ENCODE measurements at regions not wholly inside any gene's neighbourhood (a gene's known extent, or its start where the extent isn't known, plus 50 kb on each side); places are given as distances from the start of the nearest gene placed in this dataset.

DNA sequence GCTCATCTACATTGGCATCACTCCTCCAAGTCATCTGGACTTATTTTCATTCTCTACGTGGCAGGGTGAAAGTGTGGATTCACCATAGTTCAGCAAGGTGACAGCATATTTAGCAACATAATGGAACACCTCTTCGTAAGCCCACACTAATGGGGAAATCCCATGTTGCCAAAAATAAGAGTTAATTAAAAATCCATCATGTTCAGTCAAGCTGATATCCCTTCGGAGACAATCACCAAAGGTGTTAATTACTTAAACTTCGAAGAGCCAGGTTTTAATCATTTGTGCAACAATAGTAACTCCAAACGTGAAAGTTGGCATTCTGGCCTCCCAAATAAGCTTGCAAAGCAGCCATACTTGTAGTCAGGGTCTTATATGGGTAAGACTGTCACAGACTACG, 242.9 kb downstream of the NSG2 start:
- no peaks in the 10 kb centered on the region for H3K9me3 ChIP-seq (ENCODE audit: low read depth)
- H3K4me3 ChIP-seq: no peak overlapping the region
- no peaks in the 10 kb centered on the region for H3K36me3 ChIP-seq (replicated peaks; ENCODE audit: insufficient read depth, low read depth)
- H3K27ac ChIP-seq: no peak overlapping the region
- H3K9me2 ChIP-seq (replicated peaks; ENCODE audit: insufficient read depth): no peaks in the 10 kb centered on the region
- WGBS (ENCODE audit: low lambda C conversion rate, missing lambda C conversion rate): 80% methylated on average over 6 of the region's 6 CpGs
- no peaks in the 10 kb centered on the region for H3K79me2 ChIP-seq
- DNase-seq (ENCODE audit: low spot score): no peak
- no peaks in the 10 kb centered on the region for H4K20me1 ChIP-seq (ENCODE audit: insufficient read depth, poor library complexity, severe bottlenecking)
- no peak overlapping the region for H2AFZ ChIP-seq
- no peak for TF ChIP-seq EZH2 (IDR thresholded peaks at IDR 0.05; ENCODE audit: borderline replicate concordance)
- H3K27me3 ChIP-seq: no peaks in the 10 kb centered on the region
- H3K4me1 ChIP-seq (ENCODE audit: insufficient read depth): no peaks in the 10 kb centered on the region
- H3K4me2 ChIP-seq: no peak overlapping the region

GRCh38 chr5:174291162-174291561, 245.7 kb downstream of the NSG2 start:
- Histone ChIP-seq H3K4me2 (no peak overlapping the region), H3K36me3 (replicated peaks; ENCODE audit: insufficient read depth, low read depth) (no peaks in the 10 kb centered on the region), H2AFZ (no peak overlapping the region), H3K4me1 (ENCODE audit: insufficient read depth) (no peaks in the 10 kb centered on the region), H4K20me1 (ENCODE audit: insufficient read depth, poor library complexity, severe bottlenecking) (no peaks in the 10 kb centered on the region), H3K27me3 (no peaks in the 10 kb centered on the region), H3K4me3 (no peak overlapping the region), H3K27ac (no peak overlapping the region), H3K9me2 (replicated peaks; ENCODE audit: insufficient read depth) (no peaks in the 10 kb centered on the region), H3K9me3 (ENCODE audit: low read depth) (no peaks in the 10 kb centered on the region), H3K79me2 (no peaks in the 10 kb centered on the region)
- no peak for DNase-seq (ENCODE audit: low spot score)
- WGBS (ENCODE audit: low lambda C conversion rate, missing lambda C conversion rate): 80% methylated on average over 3 of the region's 3 CpGs
- TF ChIP-seq EZH2phosphoT487 (IDR thresholded peaks at IDR 0.05; ENCODE audit: low read depth, severe bottlenecking, unreplicated experiment): no peak
- TF ChIP-seq EZH2 (IDR thresholded peaks at IDR 0.05; ENCODE audit: borderline replicate concordance): no peak
- TF ChIP-seq, protein P1, sequence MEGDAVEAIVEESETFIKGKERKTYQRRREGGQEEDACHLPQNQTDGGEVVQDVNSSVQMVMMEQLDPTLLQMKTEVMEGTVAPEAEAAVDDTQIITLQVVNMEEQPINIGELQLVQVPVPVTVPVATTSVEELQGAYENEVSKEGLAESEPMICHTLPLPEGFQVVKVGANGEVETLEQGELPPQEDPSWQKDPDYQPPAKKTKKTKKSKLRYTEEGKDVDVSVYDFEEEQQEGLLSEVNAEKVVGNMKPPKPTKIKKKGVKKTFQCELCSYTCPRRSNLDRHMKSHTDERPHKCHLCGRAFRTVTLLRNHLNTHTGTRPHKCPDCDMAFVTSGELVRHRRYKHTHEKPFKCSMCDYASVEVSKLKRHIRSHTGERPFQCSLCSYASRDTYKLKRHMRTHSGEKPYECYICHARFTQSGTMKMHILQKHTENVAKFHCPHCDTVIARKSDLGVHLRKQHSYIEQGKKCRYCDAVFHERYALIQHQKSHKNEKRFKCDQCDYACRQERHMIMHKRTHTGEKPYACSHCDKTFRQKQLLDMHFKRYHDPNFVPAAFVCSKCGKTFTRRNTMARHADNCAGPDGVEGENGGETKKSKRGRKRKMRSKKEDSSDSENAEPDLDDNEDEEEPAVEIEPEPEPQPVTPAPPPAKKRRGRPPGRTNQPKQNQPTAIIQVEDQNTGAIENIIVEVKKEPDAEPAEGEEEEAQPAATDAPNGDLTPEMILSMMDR (IDR thresholded peaks at IDR 0.05; ENCODE audit: poor library complexity): no peak

GRCh38 chr5:174292348-174292747, 246.8 kb downstream of the NSG2 start:
- no peak overlapping the region for H2AFZ ChIP-seq
- no peaks in the 10 kb centered on the region for H3K4me1 ChIP-seq (ENCODE audit: insufficient read depth)
- no peaks in the 10 kb centered on the region for H3K27me3 ChIP-seq
- no peak overlapping the region for H3K27ac ChIP-seq
- no peak overlapping the region for H3K4me3 ChIP-seq
- H3K9me3 ChIP-seq (ENCODE audit: low read depth): no peaks in the 10 kb centered on the region
- no peaks in the 10 kb centered on the region for H3K79me2 ChIP-seq
- H4K20me1 ChIP-seq (ENCODE audit: insufficient read depth, poor library complexity, severe bottlenecking): no peaks in the 10 kb centered on the region
- no peak for DNase-seq (ENCODE audit: low spot score)
- 98% methylated on average over 3 of the region's 3 CpGs for WGBS (ENCODE audit: low lambda C conversion rate, missing lambda C conversion rate)
- no peak overlapping the region for H3K4me2 ChIP-seq
- no peaks in the 10 kb centered on the region for H3K9me2 ChIP-seq (replicated peaks; ENCODE audit: insufficient read depth)
- H3K36me3 ChIP-seq (replicated peaks; ENCODE audit: insufficient read depth, low read depth): no peaks in the 10 kb centered on the region
- TF ChIP-seq EZH2phosphoT487 (IDR thresholded peaks at IDR 0.05; ENCODE audit: low read depth, severe bottlenecking, unreplicated experiment) (no peak), EZH2 (IDR thresholded peaks at IDR 0.05; ENCODE audit: borderline replicate concordance) (no peak)
- TF ChIP-seq, protein P1 (IDR thresholded peaks at IDR 0.05; ENCODE audit: poor library complexity): no peak

- no peaks in the 10 kb centered on the region for H3K4me1 ChIP-seq (ENCODE audit: insufficient read depth)
- H2AFZ ChIP-seq: no peak overlapping the region
- no peaks in the 10 kb centered on the region for H3K9me2 ChIP-seq (replicated peaks; ENCODE audit: insufficient read depth)
- no peak overlapping the region for H3K27ac ChIP-seq
- H3K9me3 ChIP-seq (ENCODE audit: low read depth): no peaks in the 10 kb centered on the region
- no peaks in the 10 kb centered on the region for H3K27me3 ChIP-seq
- DNase-seq (ENCODE audit: low spot score): no peak
- no peaks in the 10 kb centered on the region for H4K20me1 ChIP-seq (ENCODE audit: insufficient read depth, poor library complexity, severe bottlenecking)
- H3K79me2 ChIP-seq: no peaks in the 10 kb centered on the region
- H3K4me2 ChIP-seq: no peak overlapping the region
- no peak for TF ChIP-seq EZH2phosphoT487 (IDR thresholded peaks at IDR 0.05; ENCODE audit: low read depth, severe bottlenecking, unreplicated experiment)
- no peak for TF ChIP-seq EZH2 (IDR thresholded peaks at IDR 0.05; ENCODE audit: borderline replicate concordance)
- TF ChIP-seq, protein P1 (IDR thresholded peaks at IDR 0.05; ENCODE audit: poor library complexity): no peak
- H3K36me3 ChIP-seq (replicated peaks; ENCODE audit: insufficient read depth, low read depth): no peaks in the 10 kb centered on the region
- 61% methylated on average over 6 of the region's 6 CpGs for WGBS (ENCODE audit: low lambda C conversion rate, missing lambda C conversion rate)
- H3K4me3 ChIP-seq: no peak overlapping the region
Observed at GRCh38 chr5:174293006-174293405, 247.5 kb downstream of the NSG2 start.
